BLaER1 (cell line): ENCODE measurements at regions not wholly inside any gene's neighbourhood (a gene's known extent, or its start where the extent isn't known, plus 50 kb on each side); places are given as distances from the start of the nearest gene placed in this dataset.

Source experiments
- H3K27ac ChIP-seq: shearing (Covaris generic); formaldehyde crosslinking; 2 replicates; pipeline ENCODE4 v1.8.1; 2022
- H3K27me3 ChIP-seq: shearing (Covaris generic); formaldehyde crosslinking; 2 replicates; pipeline ENCODE4 v1.8.1; 2022
- H3K36me3 ChIP-seq: shearing (Covaris generic); formaldehyde crosslinking; 2 replicates; pipeline ENCODE4 v1.8.1; 2022
- H3K4me1 ChIP-seq: shearing (Covaris generic); formaldehyde crosslinking; 2 replicates; pipeline ENCODE4 v1.8.1; 2022
- H3K4me2 ChIP-seq: shearing (Covaris generic); formaldehyde crosslinking; 2 replicates; pipeline ENCODE4 v1.8.1; 2022
- H3K4me3 ChIP-seq: shearing (Covaris generic); formaldehyde crosslinking; 2 replicates; pipeline ENCODE4 v1.8.1; 2022
- H3K9ac ChIP-seq: shearing (Covaris generic); formaldehyde crosslinking; 2 replicates; pipeline ENCODE4 v1.8.1; 2022
- H3K9me3 ChIP-seq: shearing (Covaris generic); formaldehyde crosslinking; 2 replicates; pipeline ENCODE4 v1.8.1; 2022
- H4K20me1 ChIP-seq: shearing (Covaris generic); formaldehyde crosslinking; 2 replicates; pipeline ENCODE4 v1.8.1; 2022
- Cebpa-rat ChIP-seq: shearing (Covaris generic); IDR thresholded peaks from 2 replicates; pipeline ENCODE4 v1.8.1; 2022

GRCh38 chr14:38786921-38787320 is 316.1 kb downstream of the SEC23A start:
- H3K4me3 ChIP-seq, result no peak overlapping the region
- H3K36me3 ChIP-seq, result no peaks in the 10 kb centered on the region
- TF ChIP-seq Cebpa-rat, result no peak

DNA sequence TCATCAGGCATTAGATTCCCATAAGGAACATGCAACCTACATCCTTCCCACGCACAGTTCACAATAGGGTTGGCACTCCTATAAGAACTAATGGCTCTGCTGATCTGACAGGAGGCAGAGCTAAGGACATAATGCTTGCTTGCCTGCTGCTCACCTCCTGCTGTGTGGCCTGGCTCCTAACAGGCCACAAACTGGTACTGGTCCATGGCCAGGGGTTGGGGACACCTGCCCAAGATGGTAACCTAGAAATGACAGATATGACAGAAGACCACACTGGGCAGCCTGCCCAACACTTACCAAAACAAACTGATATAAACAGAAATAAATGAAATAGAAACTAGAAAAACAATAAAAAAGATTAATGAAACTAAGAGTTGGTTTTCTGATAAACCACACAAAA is 325.6 kb downstream of the SEC23A start:
- Histone ChIP-seq H3K27me3 (no peaks in the 10 kb centered on the region), H3K4me3 (no peak overlapping the region), H3K4me1 (no peaks in the 10 kb centered on the region), H3K9ac (no peak overlapping the region), H3K36me3 (no peaks in the 10 kb centered on the region), H3K27ac (no peak overlapping the region), H3K9me3 (no peaks in the 10 kb centered on the region), H4K20me1 (no peaks in the 10 kb centered on the region), H3K4me2 (no peak overlapping the region)
- no peak for TF ChIP-seq Cebpa-rat

More at GRCh38 chr14:38786921-38787320, 316.1 kb downstream of the SEC23A start:
- Histone ChIP-seq H3K27me3 (no peaks in the 10 kb centered on the region), H3K9me3 (no peaks in the 10 kb centered on the region), H3K9ac (no peak overlapping the region), H4K20me1 (no peaks in the 10 kb centered on the region), H3K4me2 (no peak overlapping the region), H3K27ac (no peak overlapping the region), H3K4me1 (no peaks in the 10 kb centered on the region)

DNA sequence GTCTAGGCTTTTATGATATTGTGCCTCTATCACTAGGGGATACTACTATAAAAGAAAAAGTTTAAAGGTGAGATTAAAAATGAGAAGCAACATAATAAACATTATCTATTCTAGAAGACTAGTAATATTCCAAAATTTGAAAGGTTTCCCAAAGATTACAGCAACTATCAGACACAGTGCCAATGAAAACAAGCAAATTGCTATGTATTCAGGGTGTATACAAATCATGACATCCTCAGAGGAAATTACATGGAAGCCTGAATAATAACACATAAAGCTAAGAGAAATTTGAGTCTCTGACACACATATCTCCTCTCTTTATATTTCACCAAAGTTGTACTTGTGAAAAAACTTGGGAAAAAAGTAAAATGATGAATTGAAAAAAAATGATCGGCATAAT is 327.0 kb downstream of the SEC23A start:
- no peak overlapping the region for H3K9ac ChIP-seq
- no peak for TF ChIP-seq Cebpa-rat
- no peak overlapping the region for H3K27ac ChIP-seq
- no peaks in the 10 kb centered on the region for H3K27me3 ChIP-seq
- H3K4me2 ChIP-seq, result no peak overlapping the region
- H4K20me1 ChIP-seq, result no peaks in the 10 kb centered on the region
- H3K4me3 ChIP-seq, result no peak overlapping the region
- no peaks in the 10 kb centered on the region for H3K4me1 ChIP-seq
- H3K9me3 ChIP-seq, result no peaks in the 10 kb centered on the region
- no peaks in the 10 kb centered on the region for H3K36me3 ChIP-seq

GRCh38 chr14:38774162-38774561 is 328.9 kb downstream of the SEC23A start:
- Histone ChIP-seq H3K4me2 (no peak overlapping the region), H3K4me3 (no peak overlapping the region), H3K4me1 (no peaks in the 10 kb centered on the region), H4K20me1 (no peaks in the 10 kb centered on the region), H3K9ac (no peak overlapping the region), H3K27ac (no peak overlapping the region), H3K27me3 (no peaks in the 10 kb centered on the region), H3K9me3 (no peaks in the 10 kb centered on the region), H3K36me3 (no peaks in the 10 kb centered on the region)
- TF ChIP-seq Cebpa-rat, result no peak

GRCh38 chr14:38770251-38770650 is 332.8 kb downstream of the SEC23A start:
- Histone ChIP-seq H3K36me3 (no peaks in the 10 kb centered on the region), H3K4me2 (no peak overlapping the region), H3K4me1 (no peaks in the 10 kb centered on the region), H3K27ac (no peak overlapping the region), H3K9ac (no peak overlapping the region), H3K4me3 (no peak overlapping the region), H4K20me1 (no peaks in the 10 kb centered on the region), H3K27me3 (no peaks in the 10 kb centered on the region), H3K9me3 (no peaks in the 10 kb centered on the region)
- no peak for TF ChIP-seq Cebpa-rat

DNA sequence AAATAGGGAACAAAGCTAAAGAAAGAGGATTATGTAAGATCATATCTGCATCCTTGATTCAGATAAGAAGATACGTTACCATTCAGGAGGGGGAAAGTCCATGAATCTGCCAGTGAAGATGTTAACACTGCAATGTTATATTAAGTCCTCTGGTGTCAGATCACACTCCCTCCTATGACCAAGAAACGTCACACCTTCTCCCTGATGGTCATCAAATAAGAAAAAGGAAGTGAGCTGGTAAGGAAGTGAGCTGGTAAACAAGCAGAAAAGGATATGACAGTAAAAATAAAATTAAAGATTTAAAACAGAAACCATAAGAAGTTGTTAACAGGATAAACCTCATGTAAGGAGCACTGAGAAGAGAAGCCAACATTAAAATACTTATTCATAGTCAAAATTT is 340.2 kb downstream of the SEC23A start:
- Histone ChIP-seq H3K9ac (no peak overlapping the region), H3K36me3 (no peaks in the 10 kb centered on the region)
- no peak for TF ChIP-seq Cebpa-rat

GRCh38 chr14:38762426-38762825 is 340.6 kb downstream of the SEC23A start:
- Histone ChIP-seq H3K9ac (no peak overlapping the region), H3K4me1 (no peaks in the 10 kb centered on the region), H3K36me3 (no peaks in the 10 kb centered on the region), H3K4me2 (no peak overlapping the region), H3K4me3 (no peak overlapping the region), H4K20me1 (no peaks in the 10 kb centered on the region), H3K27me3 (no peaks in the 10 kb centered on the region), H3K9me3 (peaks cover 6% of the 10 kb centered on the region; the same call in 1 of the 2 replicates), H3K27ac (no peak overlapping the region)
- TF ChIP-seq Cebpa-rat, result no peak

More for the DNA sequence above, 340.2 kb downstream of the SEC23A start:
- no peak overlapping the region for H3K4me3 ChIP-seq
- peaks cover 6% of the 10 kb centered on the region; the same call in 1 of the 2 replicates for H3K9me3 ChIP-seq
- no peak overlapping the region for H3K4me2 ChIP-seq
- H4K20me1 ChIP-seq, result no peaks in the 10 kb centered on the region
- H3K4me1 ChIP-seq, result no peaks in the 10 kb centered on the region
- H3K27ac ChIP-seq, result no peak overlapping the region
- no peaks in the 10 kb centered on the region for H3K27me3 ChIP-seq

GRCh38 chr14:38761033-38761432 is 342.0 kb downstream of the SEC23A start:
- no peaks in the 10 kb centered on the region for H3K4me1 ChIP-seq
- H3K27me3 ChIP-seq, result no peaks in the 10 kb centered on the region
- no peak overlapping the region for H3K4me2 ChIP-seq
- peaks cover 6% of the 10 kb centered on the region; the same call in 1 of the 2 replicates for H3K9me3 ChIP-seq
- no peak for TF ChIP-seq Cebpa-rat
- H3K27ac ChIP-seq, result no peak overlapping the region
- H4K20me1 ChIP-seq, result no peaks in the 10 kb centered on the region
- H3K36me3 ChIP-seq, result no peaks in the 10 kb centered on the region
- no peak overlapping the region for H3K4me3 ChIP-seq
- no peak overlapping the region for H3K9ac ChIP-seq

DNA sequence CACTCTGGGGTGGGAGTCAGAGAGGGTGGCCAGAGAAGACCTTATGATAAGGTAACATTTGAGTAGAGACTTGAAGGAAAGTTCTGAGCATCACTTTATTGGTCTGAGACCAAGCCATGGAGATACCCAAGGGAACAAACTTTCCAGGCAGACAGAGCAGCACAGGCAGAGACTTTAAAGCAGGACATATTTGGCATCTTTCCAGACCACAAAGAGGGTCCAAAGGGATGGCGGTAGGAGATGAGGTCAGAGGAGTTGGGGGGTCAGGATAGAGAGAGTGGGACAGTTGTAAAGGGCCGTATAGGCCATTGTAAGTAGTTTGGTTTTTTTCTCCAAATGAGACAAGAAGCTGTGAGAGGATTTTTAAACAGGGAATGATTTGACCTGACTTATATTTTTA is 344.4 kb downstream of the SEC23A start:
- no peak for TF ChIP-seq Cebpa-rat
- no peaks in the 10 kb centered on the region for H3K36me3 ChIP-seq

GRCh38 chr14:38755036-38755435 is 348.0 kb downstream of the SEC23A start:
- no peak overlapping the region for H3K9ac ChIP-seq
- H3K4me2 ChIP-seq, result no peak overlapping the region
- no peak overlapping the region for H3K27ac ChIP-seq
- H3K4me3 ChIP-seq, result no peak overlapping the region
- H3K36me3 ChIP-seq, result no peaks in the 10 kb centered on the region
- H3K4me1 ChIP-seq, result no peaks in the 10 kb centered on the region
- TF ChIP-seq Cebpa-rat, result no peak
- H3K9me3 ChIP-seq, result no peaks in the 10 kb centered on the region
- H3K27me3 ChIP-seq, result no peaks in the 10 kb centered on the region
- no peaks in the 10 kb centered on the region for H4K20me1 ChIP-seq

More for the DNA sequence above, 344.4 kb downstream of the SEC23A start:
- no peaks in the 10 kb centered on the region for H4K20me1 ChIP-seq
- no peaks in the 10 kb centered on the region for H3K27me3 ChIP-seq
- no peak overlapping the region for H3K4me3 ChIP-seq
- H3K4me1 ChIP-seq, result no peaks in the 10 kb centered on the region
- no peak overlapping the region for H3K27ac ChIP-seq
- no peak overlapping the region for H3K4me2 ChIP-seq
- no peaks in the 10 kb centered on the region for H3K9me3 ChIP-seq
- no peak overlapping the region for H3K9ac ChIP-seq

DNA sequence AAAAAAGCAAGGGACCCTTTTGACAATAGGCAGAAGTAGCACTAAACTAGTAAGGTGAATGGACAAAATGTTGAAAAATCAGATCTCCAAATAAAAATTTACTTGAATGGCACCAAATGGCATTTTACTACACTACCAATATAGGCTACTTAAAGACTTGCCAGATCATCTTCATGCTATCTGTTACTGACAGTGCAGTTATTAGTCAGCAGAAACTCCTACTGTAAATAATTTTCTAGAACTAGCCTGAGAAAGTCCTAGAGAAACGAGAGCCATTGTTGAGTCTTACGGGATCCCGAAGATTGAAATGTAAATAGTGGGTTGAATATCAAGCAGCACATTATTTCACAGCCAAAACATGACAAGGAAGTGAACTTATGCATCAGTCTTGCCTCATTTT is 350.3 kb downstream of the SEC23A start:
- Histone ChIP-seq H3K4me1 (no peaks in the 10 kb centered on the region), H3K27ac (no peak overlapping the region), H3K4me2 (no peak overlapping the region), H3K27me3 (no peaks in the 10 kb centered on the region), H3K36me3 (no peaks in the 10 kb centered on the region), H3K9me3 (no peaks in the 10 kb centered on the region), H3K9ac (no peak overlapping the region), H3K4me3 (no peak overlapping the region), H4K20me1 (no peaks in the 10 kb centered on the region)
- no peak for TF ChIP-seq Cebpa-rat
